Smooth muscle cell (in vitro differentiated cells): ENCODE measurements at regions not wholly inside any gene's neighbourhood (a gene's known extent, or its start where the extent isn't known, plus 50 kb on each side); places are given as distances from the start of the nearest gene placed in this dataset.
A peak's percentile ranks its signal among the peaks of the same experiment; 100 is the strongest.
"Not testable (repeated sequence)": the region's sequence is repeated elsewhere in the genome, so short reads cannot be mapped to it uniquely, and the experiment has no call there.

Source experiments
- DNase-seq: peaks from one replicate; lab custom pipeline; 2025; ENCODE audit not compliant: unreplicated experiment; lab: John Stamatoyannopoulos, UW
- H2AFZ ChIP-seq: fragments of 200-600 bp; sonication (generic); 2 replicates; pipeline ENCODE4 v1.6.0; 2016; ENCODE audit warnings: antibody characterized with exemption, low read depth, mild to moderate bottlenecking
- H3F3A ChIP-seq: fragments of 200-600 bp; sonication (generic); 2 replicates; pipeline ENCODE4 v1.6.0; 2017; ENCODE audit warnings: antibody characterized with exemption, low read depth
- H3K27ac ChIP-seq: fragments of 200-600 bp; sonication (generic); 2 replicates; pipeline ENCODE4 v1.5.1; 2016; ENCODE audit warnings: low read depth, mild to moderate bottlenecking
- H3K27me3 ChIP-seq: fragments of 200-600 bp; sonication (generic); 2 replicates; pipeline ENCODE4 v1.6.1; 2016; ENCODE audit warnings: low read depth, mild to moderate bottlenecking
- H3K36me3 ChIP-seq: fragments of 200-600 bp; sonication (generic); 2 replicates; pipeline ENCODE4 v1.5.1; 2016; ENCODE audit warnings: low read depth
- H3K4me1 ChIP-seq: fragments of 200-600 bp; sonication (generic); 2 replicates; pipeline ENCODE4 v1.5.1; 2016; ENCODE audit warnings: low read depth
- H3K4me2 ChIP-seq: fragments of 200-600 bp; sonication (generic); 2 replicates; pipeline ENCODE4 v1.6.0; 2016; ENCODE audit warnings: mild to moderate bottlenecking
- H3K4me3 ChIP-seq: fragments of 200-600 bp; sonication (generic); 2 replicates; pipeline ENCODE4 v1.5.1; 2016; ENCODE audit warnings: mild to moderate bottlenecking
- H3K79me2 ChIP-seq: fragments of 200-600 bp; sonication (generic); 2 replicates; pipeline ENCODE4 v1.6.0; 2016; ENCODE audit warnings: low read depth, mild to moderate bottlenecking
- H3K9ac ChIP-seq: fragments of 200-600 bp; sonication (generic); 2 replicates; pipeline ENCODE4 v1.6.0; 2016; ENCODE audit warnings: low read depth
- H3K9me3 ChIP-seq: fragments of 200-600 bp; sonication (generic); replicated peaks from 2 replicates; pipeline ENCODE4 v1.5.1; 2016; ENCODE audit warnings: low read depth
- H4K20me1 ChIP-seq: fragments of 200-600 bp; sonication (generic); 2 replicates; pipeline ENCODE4 v1.6.0; 2016; ENCODE audit warnings: low read depth
- CTCF ChIP-seq: fragments of 200-600 bp; sonication (generic); IDR thresholded peaks from 2 replicates; pipeline ENCODE4 v1.5.1; 2017; ENCODE audit warnings: borderline replicate concordance, mild to moderate bottlenecking, antibody characterized with exemption; ENCODE audit not compliant: insufficient read depth, poor library complexity, severe bottlenecking
- WGBS: methylation state at CpG from one replicate; pipeline ENCODE4 v1.1.7; 2016; ENCODE audit warnings: low lambda C conversion rate; 5-methylcytosine and 5-hydroxymethylcytosine counted together

DNA sequence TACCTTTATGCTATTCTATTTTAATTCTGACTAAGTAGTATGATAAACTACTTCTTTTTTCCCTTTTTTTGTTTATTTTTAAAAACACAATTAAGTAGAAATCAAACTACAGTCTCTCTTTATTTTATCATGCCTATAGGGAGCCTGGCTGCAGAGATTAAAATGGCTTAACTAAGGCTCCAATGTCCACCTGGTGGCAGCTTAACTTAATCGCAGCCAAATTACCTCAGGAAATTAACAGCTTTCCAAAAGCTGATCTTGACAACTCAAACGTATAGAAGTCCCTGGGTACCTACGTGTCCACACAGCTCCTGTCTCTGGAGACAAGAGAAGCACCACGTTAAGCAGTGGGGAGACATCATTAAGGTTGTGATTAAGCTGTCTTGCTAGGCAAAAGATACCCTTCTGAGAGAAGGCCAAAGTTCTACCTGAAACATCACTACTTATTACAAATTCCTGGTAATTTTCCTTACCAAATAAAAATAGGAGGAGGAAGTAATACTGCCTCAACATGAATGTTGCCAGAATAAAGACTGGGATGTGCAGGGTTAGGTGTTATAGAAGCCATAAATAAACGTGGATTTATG lies 63.2 kb upstream of the SNX19 start:
- Histone ChIP-seq H3K79me2 (no peaks in the 10 kb centered on the region), H3K4me3 (no peak overlapping the region), H3K9me3 (no peaks in the 10 kb centered on the region), H2AFZ (no peak overlapping the region), H3K27ac (no peak overlapping the region), H3K27me3 (no peaks in the 10 kb centered on the region), H3K4me1 (no peaks in the 10 kb centered on the region), H4K20me1 (no peaks in the 10 kb centered on the region), H3K4me2 (no peak overlapping the region), H3K36me3 (no peaks in the 10 kb centered on the region), H3F3A (no peaks in the 10 kb centered on the region), H3K9ac (no peak overlapping the region)
- TF ChIP-seq CTCF = peak; percentile 45
- no peak for DNase-seq
- 24% methylated on average over 5 of the region's 5 CpGs for WGBS

GRCh38 chr11:130980071-130980862 lies 64.0 kb upstream of the SNX19 start:
- H3K4me3 ChIP-seq = no peak overlapping the region

DNA sequence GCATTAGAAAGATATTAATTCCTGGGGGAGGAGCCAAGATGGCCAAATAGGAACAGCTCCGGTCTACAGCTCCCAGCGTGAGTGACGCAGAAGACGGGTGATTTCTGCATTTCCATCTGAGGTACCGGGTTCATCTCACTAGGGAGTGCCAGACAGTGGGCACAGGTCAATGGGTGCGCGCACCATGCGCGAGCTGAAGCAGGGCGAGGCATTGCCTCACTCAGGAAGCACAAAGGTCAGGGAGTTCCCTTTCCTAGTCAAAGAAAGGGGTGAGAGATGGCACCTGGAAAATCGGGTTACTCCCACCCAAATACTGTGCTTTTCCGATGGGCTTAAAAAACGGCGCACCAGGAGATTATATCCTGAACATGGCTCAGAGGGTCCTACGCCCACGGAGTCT lies 68.0 kb upstream of the SNX19 start:
- not testable (repeated sequence) for H2AFZ ChIP-seq, H3K36me3 ChIP-seq, H3K9ac ChIP-seq, H4K20me1 ChIP-seq, H3K4me1 ChIP-seq, H3K79me2 ChIP-seq, H3K4me2 ChIP-seq, H3K27ac ChIP-seq, H3K9me3 ChIP-seq, DNase-seq, H3K4me3 ChIP-seq, H3F3A ChIP-seq, H3K27me3 ChIP-seq
- WGBS = 98% methylated on average over 16 of the region's 16 CpGs

More at GRCh38 chr11:130980071-130980862, 64.0 kb upstream of the SNX19 start:
- H3K4me1 ChIP-seq = no peaks in the 10 kb centered on the region
- H3K27ac ChIP-seq = no peak overlapping the region
- no peak for TF ChIP-seq CTCF
- H3K36me3 ChIP-seq = no peaks in the 10 kb centered on the region
- no peak overlapping the region for H3K4me2 ChIP-seq
- WGBS = 84% methylated on average over 5 of the region's 5 CpGs
- no peak overlapping the region for H2AFZ ChIP-seq
- H3K79me2 ChIP-seq = no peaks in the 10 kb centered on the region
- no peaks in the 10 kb centered on the region for H3F3A ChIP-seq
- no peaks in the 10 kb centered on the region for H3K9me3 ChIP-seq
- H3K27me3 ChIP-seq = no peaks in the 10 kb centered on the region
- DNase-seq = no peak
- H3K9ac ChIP-seq = no peak overlapping the region
- no peaks in the 10 kb centered on the region for H4K20me1 ChIP-seq

GRCh38 chr11:130992788-130993187 lies 76.5 kb upstream of the SNX19 start:
- no peak overlapping the region for H3K4me3 ChIP-seq
- H2AFZ ChIP-seq = no peak overlapping the region
- no peak for TF ChIP-seq CTCF
- DNase-seq = no peak
- peaks cover 8% of the 10 kb centered on the region for H3K27me3 ChIP-seq
- H3F3A ChIP-seq = no peaks in the 10 kb centered on the region
- H3K79me2 ChIP-seq = no peaks in the 10 kb centered on the region
- H3K9ac ChIP-seq = no peak overlapping the region
- 92% methylated on average over 7 of the region's 7 CpGs for WGBS
- no peak overlapping the region for H3K27ac ChIP-seq
- no peaks in the 10 kb centered on the region for H3K36me3 ChIP-seq
- H3K9me3 ChIP-seq = no peaks in the 10 kb centered on the region
- no peaks in the 10 kb centered on the region for H4K20me1 ChIP-seq
- no peak overlapping the region for H3K4me2 ChIP-seq
- H3K4me1 ChIP-seq = no peaks in the 10 kb centered on the region
